ENCODE measurements at regions not wholly inside any gene's neighbourhood (a gene's known extent, or its start where the extent isn't known, plus 50 kb on each side); places are given as distances from the start of the nearest gene placed in this dataset.

- TF ChIP-seq CTCF (IDR thresholded peaks at IDR 0.05): no peak
- DNase-seq: no peak
- Histone ChIP-seq H3K27me3 (no peaks in the 10 kb centered on the region), H3K4me3 (no peak overlapping the region), H3K9me3 (no peaks in the 10 kb centered on the region), H3K27ac (peak overlapping the region in 1 of 4 donors; percentile 28), H3K4me1 (no peaks in the 10 kb centered on the region), H3K36me3 (no peaks in the 10 kb centered on the region)
- peak in 2 of 4 donors; percentile 17 to 62 for ATAC-seq
- intact Hi-C loops (cut with DNase I): no loop called here
- 33 to 38% methylated on average over 8 of the region's 8 CpGs for WGBS, 2 donors
- FAIRE-seq: no peak
Measured at GRCh38 chr17:77738751-77739531, 219.6 kb upstream of the TNRC6C start.

- no peak for TF ChIP-seq CTCF (IDR thresholded peaks at IDR 0.05)
- DNase-seq (peak in 1 of 6 donors; percentile 30), FAIRE-seq (no peak), ATAC-seq (no peak)
- 72 to 75% methylated on average over 7 of the region's 7 CpGs for WGBS, 2 donors
- H3K27me3 ChIP-seq: no peaks in the 10 kb centered on the region
- no peaks in the 10 kb centered on the region for H3K9me3 ChIP-seq
- H3K27ac ChIP-seq: no peak overlapping the region
- H3K4me3 ChIP-seq: no peak overlapping the region
- no peaks in the 10 kb centered on the region for H3K36me3 ChIP-seq
- no peaks in the 10 kb centered on the region for H3K4me1 ChIP-seq
- intact Hi-C loops (cut with DNase I): no loop called here
Measured at GRCh38 chr17:77740481-77740880, 218.0 kb upstream of the TNRC6C start.

DNA sequence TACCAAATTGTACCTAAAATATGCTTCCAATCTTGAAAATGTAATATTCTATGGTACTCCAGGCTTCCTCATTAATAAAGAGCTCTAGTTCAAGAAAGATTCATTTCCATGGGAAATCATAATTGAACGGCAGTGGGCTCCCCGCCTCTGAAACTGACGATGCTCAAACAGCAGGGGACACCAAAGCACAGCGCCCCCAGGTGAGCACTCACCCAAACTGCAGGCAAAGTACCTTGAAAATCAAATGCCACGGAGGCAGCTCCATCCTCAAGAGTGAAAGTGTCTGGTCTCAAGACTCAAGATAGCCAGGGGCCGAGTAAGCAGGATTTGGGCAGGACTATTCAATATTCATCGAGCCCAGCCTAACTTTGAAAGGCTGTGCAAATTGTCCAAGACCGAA lies 217.4 kb upstream of the TNRC6C start:
- peak in 1 of 4 donors; percentile 15 for TF ChIP-seq CTCF (IDR thresholded peaks at IDR 0.05)
- FAIRE-seq (no peak), DNase-seq (peak in 1 of 6 donors; percentile 51), ATAC-seq (no peak)
- Histone ChIP-seq H3K4me3 (no peak overlapping the region), H3K27me3 (no peaks in the 10 kb centered on the region), H3K36me3 (no peaks in the 10 kb centered on the region), H3K9me3 (no peaks in the 10 kb centered on the region), H3K4me1 (no peaks in the 10 kb centered on the region), H3K27ac (no peak overlapping the region)
- whole genome bisulfite sequencing, 2 donors: 27 to 41% methylated on average over 8 of the region's 8 CpGs
- intact Hi-C loops (cut with DNase I): no loop called here

DNA sequence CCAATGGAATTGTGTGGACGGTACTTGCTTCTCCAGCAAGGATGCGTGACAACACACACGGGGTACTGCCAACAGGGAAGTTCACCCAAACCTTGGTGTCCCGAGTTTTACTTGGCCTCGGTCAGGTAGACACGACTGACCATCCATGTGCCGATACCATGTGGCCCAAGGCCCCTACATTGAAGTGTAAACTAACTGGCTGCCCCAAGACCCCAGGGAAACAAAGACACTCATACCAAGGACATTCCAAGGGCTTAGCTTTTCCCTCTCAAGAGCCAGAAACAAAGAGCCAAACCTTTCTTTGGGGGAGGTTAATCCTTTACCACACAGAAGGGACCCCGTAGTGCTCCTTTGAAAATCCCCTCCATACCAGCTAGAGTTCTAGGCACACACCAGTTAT lies 215.9 kb upstream of the TNRC6C start:
- no peak for TF ChIP-seq CTCF (IDR thresholded peaks at IDR 0.05)
- Histone ChIP-seq H3K27ac (no peak overlapping the region), H3K27me3 (no peaks in the 10 kb centered on the region), H3K36me3 (no peaks in the 10 kb centered on the region), H3K4me3 (no peak overlapping the region), H3K9me3 (no peaks in the 10 kb centered on the region), H3K4me1 (no peaks in the 10 kb centered on the region)
- intact Hi-C loops (cut with DNase I): no loop called here
- FAIRE-seq: no peak
- no peak for ATAC-seq
- 55 to 76% methylated on average over 8 of the region's 8 CpGs for WGBS, 2 donors
- DNase-seq: peak in 1 of 6 donors; percentile 11

All from pancreas (tissue), 10 donors.